Neural progenitor cell (in vitro differentiated cells): ENCODE measurements at regions not wholly inside any gene's neighbourhood (a gene's known extent, or its start where the extent isn't known, plus 50 kb on each side); places are given as distances from the start of the nearest gene placed in this dataset.

Experiments used
- DNase-seq: peaks from one replicate; pipeline ENCODE4 v3.0.0-alpha.2; 2016; ENCODE audit warnings: low spot score
- H2AFZ ChIP-seq: fragments of 200-600 bp; sonication (generic); replicated peaks from 2 replicates; pipeline ENCODE4 v1.6.1; 2016; ENCODE audit warnings: antibody characterized with exemption
- H3F3A ChIP-seq: fragments of 200-600 bp; sonication (generic); 2 replicates; pipeline ENCODE4 v1.6.1; 2016; ENCODE audit warnings: antibody characterized with exemption, low read depth
- H3K27ac ChIP-seq: fragments of 200-600 bp; sonication (generic); 2 replicates; pipeline ENCODE4 v1.5.1; 2016; ENCODE audit warnings: mild to moderate bottlenecking
- H3K27me3 ChIP-seq: fragments of 200-600 bp; sonication (generic); 2 replicates; pipeline ENCODE4 v1.6.1; 2016; ENCODE audit warnings: mild to moderate bottlenecking, moderate library complexity
- H3K36me3 ChIP-seq: fragments of 200-600 bp; sonication (generic); 2 replicates; pipeline ENCODE4 v1.5.1; 2016
- H3K4me1 ChIP-seq: fragments of 200-600 bp; sonication (generic); 2 replicates; pipeline ENCODE4 v1.6.1; 2016; ENCODE audit warnings: mixed run types
- H3K4me2 ChIP-seq: fragments of 200-600 bp; sonication (generic); 2 replicates; pipeline ENCODE4 v1.6.1; 2016
- H3K4me3 ChIP-seq: fragments of 200-600 bp; sonication (generic); 2 replicates; pipeline ENCODE4 v1.5.1; 2016
- H3K79me2 ChIP-seq: fragments of 200-600 bp; sonication (generic); 2 replicates; pipeline ENCODE4 v1.6.1; 2016; ENCODE audit warnings: low read depth
- H3K9ac ChIP-seq: fragments of 200-600 bp; sonication (generic); 2 replicates; pipeline ENCODE4 v1.6.1; 2016
- H3K9me3 ChIP-seq: fragments of 200-600 bp; sonication (generic); 2 replicates; pipeline ENCODE4 v1.5.1; 2016; ENCODE audit warnings: low read depth
- H4K20me1 ChIP-seq: fragments of 200-600 bp; sonication (generic); 2 replicates; pipeline ENCODE4 v1.6.1; 2016; ENCODE audit warnings: low read depth
- H3K27ac Mint-ChIP-seq: 3 replicates; pipeline ENCODE4 v1.8.0; 2021; ENCODE audit warnings: mixed read lengths
- H3K27me3 Mint-ChIP-seq: 2 replicates; pipeline ENCODE4 v1.8.0; 2022; ENCODE audit warnings: low read depth, mild to moderate bottlenecking, inconsistent platforms, moderate library complexity, mixed read lengths; ENCODE audit not compliant: insufficient read depth
- H3K36me3 Mint-ChIP-seq: 3 replicates; pipeline ENCODE4 v1.8.0; 2021; ENCODE audit warnings: mixed read lengths
- H3K4me1 Mint-ChIP-seq: 3 replicates; pipeline ENCODE4 v1.8.0; 2021; ENCODE audit warnings: mixed read lengths
- H3K4me3 Mint-ChIP-seq: 3 replicates; pipeline ENCODE4 v1.8.0; 2021; ENCODE audit warnings: mild to moderate bottlenecking, moderate library complexity, mixed read lengths
- H3K9me3 Mint-ChIP-seq: 3 replicates; pipeline ENCODE4 v1.8.0; 2020; ENCODE audit warnings: mixed read lengths
- CTCF ChIP-seq: fragments of 200-600 bp; sonication (generic); IDR thresholded peaks from 2 replicates; pipeline ENCODE4 v1.5.1; 2017; ENCODE audit warnings: antibody characterized with exemption, mild to moderate bottlenecking
- EZH2 ChIP-seq: fragments of 200-600 bp; sonication (generic); IDR thresholded peaks from 2 replicates; pipeline ENCODE4 v1.6.1; 2017; ENCODE audit warnings: antibody characterized with exemption, mild to moderate bottlenecking, moderate library complexity
- EZH2phosphoT487 ChIP-seq: fragments of 200-600 bp; sonication (generic); IDR thresholded peaks from 2 replicates; pipeline ENCODE4 v1.6.1; 2017; ENCODE audit warnings: antibody characterized with exemption

DNA sequence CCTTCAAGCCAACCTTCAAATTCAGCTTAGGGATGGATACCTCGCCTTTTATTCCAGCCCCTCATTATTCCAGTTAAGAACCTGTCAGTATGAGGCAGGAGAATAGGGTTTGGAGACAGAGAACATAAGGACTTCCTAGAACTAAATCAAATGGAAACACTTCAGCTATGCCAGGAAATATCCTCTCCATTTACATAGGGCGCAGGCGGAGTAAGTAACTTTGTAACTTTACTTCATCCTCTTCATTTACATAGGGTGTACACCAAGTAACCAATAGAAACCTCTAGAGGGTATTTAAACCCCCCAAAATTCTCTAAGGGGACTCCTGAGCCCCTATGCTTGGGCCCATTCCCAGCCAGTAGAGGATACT is 75.4 kb upstream of the ATF3 start:
- Mint-ChIP-seq H3K27me3 (peaks cover 7% of the 10 kb centered on the region), H3K9me3 (peaks cover 2% of the 10 kb centered on the region), H3K36me3 (no peaks in the 10 kb centered on the region), H3K4me1 (no peaks in the 10 kb centered on the region), H3K4me3 (no peak overlapping the region), H3K27ac (no peak overlapping the region)
- Histone ChIP-seq H3K9ac (no peak overlapping the region), H2AFZ (no peak overlapping the region), H4K20me1 (no peaks in the 10 kb centered on the region), H3K27me3 (no peaks in the 10 kb centered on the region), H3K4me3 (no peak overlapping the region), H3K9me3 (peaks cover 13% of the 10 kb centered on the region), H3K4me1 (no peaks in the 10 kb centered on the region), H3K4me2 (no peak overlapping the region), H3F3A (no peaks in the 10 kb centered on the region), H3K36me3 (no peaks in the 10 kb centered on the region), H3K27ac (no peak overlapping the region), H3K79me2 (no peaks in the 10 kb centered on the region)
- TF ChIP-seq EZH2phosphoT487 (no peak), CTCF (no peak), EZH2 (no peak)
- DNase-seq: no peak

DNA sequence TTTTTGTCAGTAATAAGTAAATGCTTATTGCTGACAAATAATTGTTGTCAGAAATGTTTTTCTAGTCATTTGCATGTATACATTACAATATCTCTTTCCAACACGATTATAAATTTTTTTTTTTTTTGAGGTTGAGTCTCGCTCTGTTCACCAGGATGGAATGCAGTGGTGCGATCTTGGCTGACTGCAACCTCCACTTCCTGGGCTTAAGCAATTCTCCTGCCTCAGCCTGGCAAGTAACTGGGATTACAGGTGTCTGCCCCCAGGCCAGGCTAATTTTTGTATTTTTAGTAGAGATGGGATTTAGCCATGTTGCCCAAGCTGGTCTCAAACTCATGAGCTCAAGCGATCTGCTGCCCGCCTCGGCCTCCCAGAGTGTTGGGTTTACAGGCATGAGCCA is 72.0 kb upstream of the ATF3 start:
- Histone ChIP-seq H3K4me2 (no peak overlapping the region), H3K4me3 (no peak overlapping the region), H3K27me3 (no peaks in the 10 kb centered on the region), H3F3A (no peaks in the 10 kb centered on the region), H2AFZ (no peak overlapping the region), H3K27ac (no peak overlapping the region), H3K9ac (no peak overlapping the region), H3K9me3 (peaks cover 13% of the 10 kb centered on the region), H3K36me3 (no peaks in the 10 kb centered on the region), H3K79me2 (no peaks in the 10 kb centered on the region), H3K4me1 (no peaks in the 10 kb centered on the region), H4K20me1 (no peaks in the 10 kb centered on the region)
- H3K4me1 Mint-ChIP-seq: peaks cover 5% of the 10 kb centered on the region
- no peaks in the 10 kb centered on the region for H3K27me3 Mint-ChIP-seq
- peaks cover 2% of the 10 kb centered on the region for H3K9me3 Mint-ChIP-seq
- H3K27ac Mint-ChIP-seq: no peak overlapping the region
- no peak for DNase-seq
- TF ChIP-seq EZH2 (no peak), CTCF (no peak), EZH2phosphoT487 (no peak)
- H3K4me3 Mint-ChIP-seq: no peak overlapping the region
- H3K36me3 Mint-ChIP-seq: no peaks in the 10 kb centered on the region

GRCh38 chr1:212537610-212538009 is 71.0 kb upstream of the ATF3 start:
- H3K36me3 Mint-ChIP-seq: no peaks in the 10 kb centered on the region
- H3K9me3 ChIP-seq: peaks cover 13% of the 10 kb centered on the region
- no peak overlapping the region for H3K4me3 Mint-ChIP-seq
- peaks cover 5% of the 10 kb centered on the region for H3K4me1 Mint-ChIP-seq
- H3K4me3 ChIP-seq: no peak overlapping the region
- DNase-seq: no peak
- peaks cover 2% of the 10 kb centered on the region for H3K9me3 Mint-ChIP-seq
- no peaks in the 10 kb centered on the region for H3K4me1 ChIP-seq
- no peaks in the 10 kb centered on the region for H3K27me3 Mint-ChIP-seq
- H4K20me1 ChIP-seq: no peaks in the 10 kb centered on the region
- no peak overlapping the region for H3K4me2 ChIP-seq
- TF ChIP-seq CTCF (no peak), EZH2phosphoT487 (no peak), EZH2 (no peak)
- H3K27ac ChIP-seq: no peak overlapping the region
- H3K27ac Mint-ChIP-seq: no peak overlapping the region
- H3K36me3 ChIP-seq: no peaks in the 10 kb centered on the region
- H3F3A ChIP-seq: no peaks in the 10 kb centered on the region
- H3K9ac ChIP-seq: no peak overlapping the region
- H2AFZ ChIP-seq: no peak overlapping the region
- no peaks in the 10 kb centered on the region for H3K27me3 ChIP-seq
- no peaks in the 10 kb centered on the region for H3K79me2 ChIP-seq
